ENCODE measurements at regions not wholly inside any gene's neighbourhood (a gene's known extent, or its start where the extent isn't known, plus 50 kb on each side); places are given as distances from the start of the nearest gene placed in this dataset.

DNA sequence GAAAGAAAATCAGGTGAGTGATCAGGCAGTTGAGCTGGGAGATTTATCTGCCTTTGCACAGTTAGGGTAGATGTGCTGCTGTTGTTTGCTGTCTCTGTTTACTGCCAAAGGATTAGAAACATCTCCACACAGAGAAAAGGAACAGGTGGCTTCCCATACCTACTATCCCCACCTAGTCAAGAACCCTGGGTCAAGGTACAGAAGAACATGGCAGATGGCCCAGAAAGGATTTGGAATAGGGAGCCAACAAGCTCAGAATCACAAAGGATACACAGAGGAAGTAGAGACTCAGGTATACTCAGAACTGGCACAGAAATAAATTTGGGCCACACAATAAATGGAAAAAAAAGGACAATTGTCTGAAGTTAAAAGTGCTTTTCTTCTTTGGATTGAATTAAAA, 64.3 kb downstream of the TIGD2 start:
- no peak for TF ChIP-seq CTCF (IDR thresholded peaks at IDR 0.05)
- TF ChIP-seq EZH2 (IDR thresholded peaks at IDR 0.05): no peak
